CD4-positive, alpha-beta T cell treated with Interleukin-17A for 4 hours (primary cell): ENCODE measurements at regions not wholly inside any gene's neighbourhood (a gene's known extent, or its start where the extent isn't known, plus 50 kb on each side); places are given as distances from the start of the nearest gene placed in this dataset.

Experiments
- DNase-seq: peaks from one replicate; pipeline ENCODE4 v3.0.0-alpha.2; 2020; ENCODE audit warnings: mixed read lengths

- DNase-seq, result no peak
Measured at GRCh38 chr1:227370533-227371254, 52.4 kb upstream of the CDC42BPA start.

- no peak for DNase-seq
Measured at GRCh38 chr1:227369102-227369760, 50.9 kb upstream of the CDC42BPA start.
